GM23338 (cell line): ENCODE measurements at regions not wholly inside any gene's neighbourhood (a gene's known extent, or its start where the extent isn't known, plus 50 kb on each side); places are given as distances from the start of the nearest gene placed in this dataset.

Experiments used
- ATAC-seq: fragments of 200-7000 bp; cut with Tn5 transposase; 3 replicates; pipeline ENCODE4 v1.9.1; 2020
- DNase-seq: peaks from one replicate; pipeline ENCODE4 v3.0.0-alpha.2; 2015; ENCODE audit warnings: low spot score
- H2AFZ ChIP-seq: fragments of 200-600 bp; sonication (generic); 2 replicates; pipeline ENCODE4 v1.8.0; 2016; ENCODE audit warnings: antibody characterized with exemption, mild to moderate bottlenecking, moderate library complexity
- H3F3A ChIP-seq: fragments of 200-600 bp; sonication (generic); replicated peaks from 2 replicates; pipeline ENCODE4 v1.8.0; 2017; ENCODE audit warnings: antibody characterized with exemption, mixed run types, low read depth
- H3K27ac ChIP-seq: fragments of 200-600 bp; sonication (generic); 2 replicates; pipeline ENCODE4 v1.6.1; 2016; ENCODE audit warnings: low read depth
- H3K27me3 ChIP-seq: fragments of 200-600 bp; sonication (generic); 2 replicates; pipeline ENCODE4 v1.8.0; 2016; ENCODE audit warnings: mild to moderate bottlenecking, mixed run types, moderate library complexity; ENCODE audit not compliant: insufficient read depth
- H3K36me3 ChIP-seq: fragments of 200-600 bp; sonication (generic); 2 replicates; pipeline ENCODE4 v1.8.0; 2016; ENCODE audit warnings: mild to moderate bottlenecking; ENCODE audit not compliant: insufficient read depth
- H3K4me1 ChIP-seq: fragments of 200-600 bp; sonication (generic); 2 replicates; pipeline ENCODE4 v1.8.0; 2016; ENCODE audit warnings: mild to moderate bottlenecking, moderate library complexity; ENCODE audit not compliant: insufficient read depth
- H3K4me2 ChIP-seq: fragments of 200-600 bp; sonication (generic); 2 replicates; pipeline ENCODE4 v1.7.1; 2017; ENCODE audit warnings: mixed run types
- H3K4me3 ChIP-seq: fragments of 200-600 bp; sonication (generic); 2 replicates; pipeline ENCODE4 v1.6.1; 2016; ENCODE audit warnings: mixed run types
- H3K79me2 ChIP-seq: fragments of 200-600 bp; sonication (generic); replicated peaks from 2 replicates; pipeline ENCODE4 v1.8.0; 2017; ENCODE audit warnings: mild to moderate bottlenecking; ENCODE audit not compliant: insufficient read depth
- H3K9me2 ChIP-seq: fragments of 200-600 bp; sonication (generic); 2 replicates; pipeline ENCODE4 v1.8.0; 2017; ENCODE audit not compliant: insufficient read depth
- H4K20me1 ChIP-seq: fragments of 200-600 bp; sonication (generic); replicated peaks from 2 replicates; pipeline ENCODE4 v1.8.0; 2017; ENCODE audit warnings: mild to moderate bottlenecking; ENCODE audit not compliant: insufficient read depth
- H3K27ac Mint-ChIP-seq: 2 replicates; pipeline ENCODE4 v1.8.0; 2020; ENCODE audit warnings: inconsistent platforms, mild to moderate bottlenecking, moderate library complexity, mixed read lengths
- H3K27me3 Mint-ChIP-seq: 3 replicates; pipeline ENCODE4 v1.8.0; 2022; ENCODE audit warnings: low read depth, mild to moderate bottlenecking, moderate library complexity, mixed read lengths, inconsistent platforms; ENCODE audit not compliant: insufficient read depth, poor library complexity
- H3K36me3 Mint-ChIP-seq: 3 replicates; pipeline ENCODE4 v1.8.0; 2021; ENCODE audit warnings: low read depth, mild to moderate bottlenecking, inconsistent platforms, moderate library complexity, mixed read lengths
- H3K4me1 Mint-ChIP-seq: 3 replicates; pipeline ENCODE4 v1.8.0; 2020; ENCODE audit warnings: mild to moderate bottlenecking, inconsistent platforms, mixed read lengths
- H3K4me3 Mint-ChIP-seq: 3 replicates; pipeline ENCODE4 v1.8.0; 2021; ENCODE audit warnings: moderate library complexity, mild to moderate bottlenecking, inconsistent platforms, mixed read lengths
- H3K9me3 Mint-ChIP-seq: 3 replicates; pipeline ENCODE4 v1.8.0; 2020; ENCODE audit warnings: moderate library complexity, mild to moderate bottlenecking, inconsistent platforms, mixed read lengths
- CTCF ChIP-seq, 2 experiments: fragments of 200-600 bp in 1 of 2; sonication (generic) in 1 of 2; conservative IDR thresholded peaks; 2 replicates each; pipeline versions ENCODE4 v1.5.1 to v1.6.1; 2016 to 2017; ENCODE audit warnings: antibody characterized with exemption in 2 of 2, low read depth in 2 of 2, mild to moderate bottlenecking in 2 of 2, moderate library complexity in 1 of 2
- EZH2phosphoT487 ChIP-seq: fragments of 200-600 bp; sonication (generic); IDR thresholded peaks from one replicate; pipeline ENCODE4 v1.8.1; 2018; ENCODE audit warnings: antibody characterized with exemption; ENCODE audit not compliant: unreplicated experiment
- JUNB ChIP-seq: IDR thresholded peaks from one replicate; pipeline ENCODE4 v1.6.1; 2016; ENCODE audit warnings: antibody characterized with exemption; ENCODE audit not compliant: unreplicated experiment
- POLR2AphosphoS5 ChIP-seq: IDR thresholded peaks from 2 replicates; pipeline ENCODE4 v1.6.1; 2016; ENCODE audit warnings: antibody characterized with exemption, low read depth
- STAT1 ChIP-seq: IDR thresholded peaks from one replicate; pipeline ENCODE4 v1.6.1; 2016; ENCODE audit warnings: antibody characterized with exemption; ENCODE audit not compliant: unreplicated experiment
- ZNF331 ChIP-seq: fragments of 250-450 bp; sonication (Bioruptor Pico); IDR thresholded peaks from 2 replicates; pipeline ENCODE4 v1.5.0; 2020; ENCODE audit warnings: low read depth, mild to moderate bottlenecking, moderate library complexity
- ZNF462 ChIP-seq: fragments of 250-450 bp; sonication (Bioruptor Pico); IDR thresholded peaks from 2 replicates; pipeline ENCODE4 v1.5.0; 2020; ENCODE audit warnings: mild to moderate bottlenecking, moderate library complexity

GRCh38 chr6:130683761-130684517 is 143.3 kb upstream of the SMLR1 start (continued):
- no peak for TF ChIP-seq ZNF462 (CRISPR knock-in tag)
- no peak for TF ChIP-seq STAT1

- Mint-ChIP-seq H3K4me3 (no peak overlapping the region), H3K36me3 (no peaks in the 10 kb centered on the region), H3K27ac (peak overlapping the region; percentile 12; the same call in 1 of the 2 replicates), H3K4me1 (peaks cover 19% of the 10 kb centered on the region), H3K27me3 (peaks cover 2% of the 10 kb centered on the region), H3K9me3 (no peaks in the 10 kb centered on the region)
- Histone ChIP-seq H3K4me2 (no peak overlapping the region), H4K20me1 (no peaks in the 10 kb centered on the region), H3K4me1 (no peaks in the 10 kb centered on the region), H3K9me2 (no peaks in the 10 kb centered on the region), H3F3A (no peaks in the 10 kb centered on the region), H3K27ac (no peak overlapping the region), H3K4me3 (no peak overlapping the region), H3K27me3 (no peaks in the 10 kb centered on the region), H3K36me3 (no peaks in the 10 kb centered on the region), H2AFZ (no peak overlapping the region; the same call in 1 of the 2 replicates), H3K79me2 (no peaks in the 10 kb centered on the region)
- no peak for DNase-seq
- ATAC-seq, result no peak
- no peak for TF ChIP-seq POLR2AphosphoS5
- TF ChIP-seq CTCF (conservative IDR thresholded peaks at IDR 0.05; ENCODE audit: low read depth in 2 of 2), result no peak
- no peak for TF ChIP-seq JUNB
- no peak for TF ChIP-seq EZH2phosphoT487
- no peak for TF ChIP-seq ZNF331
- TF ChIP-seq ZNF462 (CRISPR knock-in tag), result no peak
Observed at GRCh38 chr6:130692659-130693058, 134.5 kb upstream of the SMLR1 start.
